AG09319 (cell line): ENCODE measurements at regions not wholly inside any gene's neighbourhood (a gene's known extent, or its start where the extent isn't known, plus 50 kb on each side); places are given as distances from the start of the nearest gene placed in this dataset.
A peak's percentile ranks its signal among the peaks of the same experiment; 100 is the strongest.
"Not testable (repeated sequence)": the region's sequence is repeated elsewhere in the genome, so short reads cannot be mapped to it uniquely, and the experiment has no call there.

ENCODE experiments used
- DNase-seq: peaks from one replicate; pipeline ENCODE4 v3.0.0-alpha.2; 2010; ENCODE audit warnings: low read depth; ENCODE audit errors: extremely low read depth
- CTCF ChIP-seq: IDR thresholded peaks from 2 replicates; pipeline ENCODE4 v1.5.1; 2011; ENCODE audit warnings: low read depth, mild to moderate bottlenecking, inconsistent platforms, low read length, moderate library complexity

GRCh38 chr16:14384745-14385144 lies 245.3 kb downstream of the PARN start:
- no peak for DNase-seq
- no peak for TF ChIP-seq CTCF

GRCh38 chr16:14383844-14384243 lies 246.2 kb downstream of the PARN start:
- not testable (repeated sequence) for DNase-seq

GRCh38 chr16:14378689-14379467 lies 251.2 kb downstream of the PARN start:
- no peak for TF ChIP-seq CTCF
- DNase-seq: peak; percentile 18

- no peak for TF ChIP-seq CTCF
- peak; percentile 90 for DNase-seq
Measured at GRCh38 chr16:14378131-14378551, 251.9 kb downstream of the PARN start.

GRCh38 chr16:14377326-14377725 lies 252.7 kb downstream of the PARN start:
- peak; percentile 14 for DNase-seq
- TF ChIP-seq CTCF: no peak

GRCh38 chr16:14375132-14375491 lies 254.9 kb downstream of the PARN start:
- no peak for TF ChIP-seq CTCF

GRCh38 chr16:14374451-14375131 lies 255.5 kb downstream of the PARN start:
- no peak for DNase-seq
- TF ChIP-seq CTCF: no peak

More at GRCh38 chr16:14375132-14375491, 254.9 kb downstream of the PARN start:
- DNase-seq: no peak
